ENCODE measurements at regions not wholly inside any gene's neighbourhood (a gene's known extent, or its start where the extent isn't known, plus 50 kb on each side); places are given as distances from the start of the nearest gene placed in this dataset.

DNA sequence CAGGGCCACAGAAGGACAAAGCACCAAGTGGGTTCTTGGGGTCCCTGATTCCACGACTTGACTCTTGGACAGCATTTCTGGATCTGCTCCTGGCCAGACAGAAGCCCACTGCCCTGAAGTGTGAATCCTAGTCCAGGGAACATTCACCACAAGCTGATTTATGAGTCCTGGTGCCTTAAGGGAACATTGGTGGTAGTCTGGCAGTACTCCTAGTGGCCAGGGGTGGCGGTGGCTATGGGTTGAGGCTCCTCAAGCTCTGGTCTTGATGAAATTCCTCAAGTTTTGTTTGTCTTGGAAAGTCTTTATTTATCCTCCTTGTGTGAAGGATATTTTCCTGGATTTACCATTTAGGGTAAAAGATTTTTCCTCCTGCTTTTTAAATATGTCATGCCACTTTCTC is 307.5 kb downstream of the PYDC2 start:
- TF ChIP-seq, protein P1, sequence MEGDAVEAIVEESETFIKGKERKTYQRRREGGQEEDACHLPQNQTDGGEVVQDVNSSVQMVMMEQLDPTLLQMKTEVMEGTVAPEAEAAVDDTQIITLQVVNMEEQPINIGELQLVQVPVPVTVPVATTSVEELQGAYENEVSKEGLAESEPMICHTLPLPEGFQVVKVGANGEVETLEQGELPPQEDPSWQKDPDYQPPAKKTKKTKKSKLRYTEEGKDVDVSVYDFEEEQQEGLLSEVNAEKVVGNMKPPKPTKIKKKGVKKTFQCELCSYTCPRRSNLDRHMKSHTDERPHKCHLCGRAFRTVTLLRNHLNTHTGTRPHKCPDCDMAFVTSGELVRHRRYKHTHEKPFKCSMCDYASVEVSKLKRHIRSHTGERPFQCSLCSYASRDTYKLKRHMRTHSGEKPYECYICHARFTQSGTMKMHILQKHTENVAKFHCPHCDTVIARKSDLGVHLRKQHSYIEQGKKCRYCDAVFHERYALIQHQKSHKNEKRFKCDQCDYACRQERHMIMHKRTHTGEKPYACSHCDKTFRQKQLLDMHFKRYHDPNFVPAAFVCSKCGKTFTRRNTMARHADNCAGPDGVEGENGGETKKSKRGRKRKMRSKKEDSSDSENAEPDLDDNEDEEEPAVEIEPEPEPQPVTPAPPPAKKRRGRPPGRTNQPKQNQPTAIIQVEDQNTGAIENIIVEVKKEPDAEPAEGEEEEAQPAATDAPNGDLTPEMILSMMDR (IDR thresholded peaks at IDR 0.05; ENCODE audit: low read depth, low read length), result no peak
- Histone ChIP-seq H3K27me3 (no peaks in the 10 kb centered on the region), H3K9me3 (ENCODE audit: low read depth) (no peaks in the 10 kb centered on the region), H3K27ac (no peak overlapping the region), H3K4me3 (no peak overlapping the region), H3K36me3 (no peaks in the 10 kb centered on the region), H3K4me1 (ENCODE audit: low read depth) (no peaks in the 10 kb centered on the region)
- no peak for DNase-seq (ENCODE audit: low read depth in 1 of 2, low spot score in 1 of 2)

DNA sequence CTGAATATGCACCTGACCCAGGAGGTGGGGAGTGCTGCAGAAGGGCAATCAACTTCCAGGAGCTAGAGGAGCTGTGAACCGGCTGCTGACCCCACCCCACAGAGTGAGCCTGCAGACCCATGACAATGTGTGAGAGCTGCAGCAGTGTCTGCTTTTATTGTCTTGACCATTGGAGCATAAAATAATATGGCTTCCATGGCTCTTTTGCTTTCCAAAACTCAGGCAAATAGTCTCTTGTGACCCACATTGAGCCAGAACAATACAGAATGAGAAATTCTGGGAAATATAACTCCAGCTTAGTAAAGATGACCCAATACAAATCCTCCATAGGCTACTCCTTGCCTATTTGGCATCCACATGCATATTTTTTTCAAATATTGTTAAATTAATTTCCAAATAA is 309.6 kb downstream of the PYDC2 start:
- no peak for DNase-seq (ENCODE audit: low read depth in 1 of 2, low spot score in 1 of 2)
- no peaks in the 10 kb centered on the region for H3K36me3 ChIP-seq
- H3K27me3 ChIP-seq, result no peaks in the 10 kb centered on the region
- no peak overlapping the region for H3K27ac ChIP-seq
- H3K4me3 ChIP-seq, result no peak overlapping the region
- H3K9me3 ChIP-seq (ENCODE audit: low read depth), result no peaks in the 10 kb centered on the region
- TF ChIP-seq, protein P1 (IDR thresholded peaks at IDR 0.05; ENCODE audit: low read depth, low read length), result no peak
- H3K4me1 ChIP-seq (ENCODE audit: low read depth), result no peaks in the 10 kb centered on the region

DNA sequence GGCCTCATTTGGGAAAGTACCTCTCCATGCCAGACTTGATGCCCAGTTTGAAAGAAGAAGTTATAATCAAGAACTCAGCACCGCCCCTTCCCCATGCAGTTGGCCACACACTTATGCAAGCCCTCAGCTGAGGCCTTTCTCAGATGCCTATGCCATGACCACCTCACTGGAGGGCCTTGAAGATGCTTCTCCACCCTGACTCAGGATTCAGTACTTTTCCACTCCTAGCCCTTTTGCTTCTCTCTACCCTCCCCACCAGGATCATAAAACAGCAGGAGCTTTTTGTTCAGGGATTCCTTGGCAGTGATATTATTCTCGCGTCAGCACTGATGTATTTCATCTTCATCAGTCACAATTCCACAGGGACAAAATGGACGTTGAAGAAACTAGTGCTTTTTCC is 313.5 kb downstream of the PYDC2 start:
- DNase-seq (ENCODE audit: low read depth in 1 of 2, low spot score in 1 of 2), result no peak
- no peak overlapping the region for H3K4me3 ChIP-seq
- H3K4me1 ChIP-seq (ENCODE audit: low read depth), result no peaks in the 10 kb centered on the region
- TF ChIP-seq, protein P1 (IDR thresholded peaks at IDR 0.05; ENCODE audit: low read depth, low read length), result no peak
- H3K27me3 ChIP-seq, result no peaks in the 10 kb centered on the region
- H3K27ac ChIP-seq, result no peak overlapping the region
- H3K36me3 ChIP-seq, result no peaks in the 10 kb centered on the region
- H3K9me3 ChIP-seq (ENCODE audit: low read depth), result no peaks in the 10 kb centered on the region

DNA sequence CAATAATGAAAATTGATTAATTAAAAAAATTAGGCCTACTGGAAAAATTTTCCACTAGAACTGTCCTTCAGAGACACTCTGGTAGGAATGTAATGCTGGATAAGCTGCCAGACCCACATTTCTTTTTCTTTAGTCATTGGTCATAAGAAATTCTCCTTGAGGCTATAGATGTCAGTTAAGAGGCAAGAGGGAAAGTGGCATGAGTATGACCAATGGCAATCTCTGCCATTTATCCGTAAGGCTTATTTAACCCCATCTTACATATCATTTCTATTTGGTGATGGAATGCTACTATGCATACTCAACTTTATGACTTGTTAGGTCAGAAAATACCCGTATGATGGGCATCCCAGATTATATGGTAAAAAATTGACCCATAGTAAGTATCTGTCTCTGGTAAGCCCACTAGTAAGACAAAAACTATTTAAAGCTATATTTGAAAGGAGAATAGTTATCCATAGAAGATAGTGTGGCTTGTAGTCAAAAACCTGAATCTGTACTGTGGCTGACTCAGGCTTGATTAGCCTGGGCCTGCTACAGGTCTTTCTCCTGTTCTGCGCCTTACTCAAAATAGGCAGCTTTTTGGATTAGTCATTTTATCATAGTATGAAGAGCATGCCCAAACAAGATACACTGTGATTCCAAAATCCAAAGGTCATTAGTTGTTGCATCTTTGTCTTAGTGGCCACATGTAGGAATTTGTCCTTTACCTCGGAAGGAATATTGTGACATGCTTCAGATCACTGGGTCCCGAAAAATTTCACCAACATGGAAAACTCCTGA is 314.7 kb downstream of the PYDC2 start:
- no peak for DNase-seq (ENCODE audit: low read depth in 1 of 2, low spot score in 1 of 2)
- TF ChIP-seq, protein P1 (IDR thresholded peaks at IDR 0.05; ENCODE audit: low read depth, low read length), result no peak
- Histone ChIP-seq H3K36me3 (no peaks in the 10 kb centered on the region), H3K4me3 (no peak overlapping the region), H3K4me1 (ENCODE audit: low read depth) (no peaks in the 10 kb centered on the region), H3K27ac (no peak overlapping the region), H3K9me3 (ENCODE audit: low read depth) (no peaks in the 10 kb centered on the region), H3K27me3 (no peaks in the 10 kb centered on the region)

DNA sequence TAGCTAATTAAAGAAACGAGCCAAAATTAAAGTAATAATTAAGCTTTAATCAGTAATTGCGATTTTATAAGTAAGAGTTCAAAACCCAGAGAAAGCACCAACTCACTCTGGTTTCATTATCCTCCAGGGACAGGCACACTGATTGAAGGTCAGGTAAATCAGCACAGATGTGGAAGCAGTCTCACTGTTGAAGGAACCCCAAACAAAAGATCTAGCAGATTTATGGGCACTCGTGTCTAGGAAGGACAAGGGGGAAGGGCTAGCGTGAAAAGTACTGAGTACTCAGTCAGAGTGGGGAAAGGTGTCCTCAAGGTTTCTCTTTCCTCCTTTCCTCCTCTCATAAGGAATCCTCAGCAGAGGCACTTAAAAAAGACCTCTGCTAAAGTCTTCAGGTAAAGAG is 320.1 kb downstream of the PYDC2 start:
- no peaks in the 10 kb centered on the region for H3K27me3 ChIP-seq
- H3K27ac ChIP-seq, result no peak overlapping the region
- no peaks in the 10 kb centered on the region for H3K9me3 ChIP-seq (ENCODE audit: low read depth)
- H3K36me3 ChIP-seq, result no peaks in the 10 kb centered on the region
- no peak overlapping the region for H3K4me3 ChIP-seq
- TF ChIP-seq, protein P1 (IDR thresholded peaks at IDR 0.05; ENCODE audit: low read depth, low read length), result no peak
- DNase-seq (ENCODE audit: low read depth in 1 of 2, low spot score in 1 of 2), result no peak
- H3K4me1 ChIP-seq (ENCODE audit: low read depth), result no peaks in the 10 kb centered on the region
